SJCRH30 (cell line): ENCODE measurements at regions not wholly inside any gene's neighbourhood (a gene's known extent, or its start where the extent isn't known, plus 50 kb on each side); places are given as distances from the start of the nearest gene placed in this dataset.

Experiments used
- DNase-seq, 2 experiments: peaks; one replicate each; pipeline ENCODE4 v3.0.0-alpha.2; 2015 to 2020
- H3K27ac ChIP-seq: fragments of 250-450 bp; sonication (Bioruptor Pico); 2 replicates; pipeline ENCODE4 v1.5.1; 2020; ENCODE audit warnings: mild to moderate bottlenecking, moderate library complexity
- H3K27me3 ChIP-seq: fragments of 250-450 bp; sonication (Bioruptor Pico); 2 replicates; pipeline ENCODE4 v1.5.1; 2020; ENCODE audit warnings: mild to moderate bottlenecking, moderate library complexity
- H3K36me3 ChIP-seq: fragments of 250-450 bp; sonication (Bioruptor Pico); 2 replicates; pipeline ENCODE4 v1.5.1; 2020; ENCODE audit warnings: mild to moderate bottlenecking, moderate library complexity
- H3K4me1 ChIP-seq: fragments of 250-450 bp; sonication (Bioruptor Pico); 2 replicates; pipeline ENCODE4 v1.5.1; 2020; ENCODE audit warnings: mild to moderate bottlenecking, moderate library complexity
- H3K4me3 ChIP-seq: fragments of 250-450 bp; sonication (Bioruptor Pico); 2 replicates; pipeline ENCODE4 v1.5.1; 2020; ENCODE audit warnings: mild to moderate bottlenecking, moderate library complexity
- H3K9me3 ChIP-seq: fragments of 250-450 bp; sonication (Bioruptor Pico); replicated peaks from 2 replicates; pipeline ENCODE4 v1.5.1; 2020; ENCODE audit warnings: mild to moderate bottlenecking, moderate library complexity

- H3K4me1 ChIP-seq = no peaks in the 10 kb centered on the region
- no peak overlapping the region for H3K4me3 ChIP-seq
- H3K36me3 ChIP-seq = no peaks in the 10 kb centered on the region
- no peak overlapping the region for H3K27ac ChIP-seq
- H3K27me3 ChIP-seq = no peaks in the 10 kb centered on the region
- no peaks in the 10 kb centered on the region for H3K9me3 ChIP-seq
- no peak for DNase-seq
These were observed 59.5 kb upstream of the SLC6A11 start for GRCh38 chr3:10756546-10756945.

- Histone ChIP-seq H3K4me1 (no peaks in the 10 kb centered on the region), H3K36me3 (no peaks in the 10 kb centered on the region), H3K9me3 (no peaks in the 10 kb centered on the region), H3K27ac (no peak overlapping the region), H3K4me3 (no peak overlapping the region), H3K27me3 (no peaks in the 10 kb centered on the region)
- no peak for DNase-seq
These were observed 58.8 kb upstream of the SLC6A11 start for GRCh38 chr3:10757021-10757820.

- H3K4me3 ChIP-seq = no peak overlapping the region
These were observed 58.3 kb upstream of the SLC6A11 start for GRCh38 chr3:10757821-10758130.

GRCh38 chr3:10758304-10759037 lies 57.6 kb upstream of the SLC6A11 start:
- Histone ChIP-seq H3K4me1 (no peaks in the 10 kb centered on the region), H3K27ac (no peak overlapping the region), H3K27me3 (no peaks in the 10 kb centered on the region; the same call in 1 of the 2 replicates), H3K4me3 (no peak overlapping the region), H3K9me3 (no peaks in the 10 kb centered on the region), H3K36me3 (no peaks in the 10 kb centered on the region)
- peak; percentile 49 to 72 for DNase-seq

More at GRCh38 chr3:10757821-10758130, 58.3 kb upstream of the SLC6A11 start:
- H3K27ac ChIP-seq = no peak overlapping the region
- DNase-seq = no peak
- no peaks in the 10 kb centered on the region for H3K4me1 ChIP-seq
- H3K36me3 ChIP-seq = no peaks in the 10 kb centered on the region
- no peaks in the 10 kb centered on the region for H3K27me3 ChIP-seq
- no peaks in the 10 kb centered on the region for H3K9me3 ChIP-seq

GRCh38 chr3:10759495-10759894 lies 56.5 kb upstream of the SLC6A11 start:
- H3K36me3 ChIP-seq = no peaks in the 10 kb centered on the region
- no peaks in the 10 kb centered on the region for H3K4me1 ChIP-seq
- no peak for DNase-seq
- no peaks in the 10 kb centered on the region for H3K9me3 ChIP-seq
- no peak overlapping the region for H3K27ac ChIP-seq
- H3K27me3 ChIP-seq = peaks cover 6% of the 10 kb centered on the region; the same call in 1 of the 2 replicates
- H3K4me3 ChIP-seq = no peak overlapping the region

- Histone ChIP-seq H3K9me3 (no peaks in the 10 kb centered on the region), H3K27me3 (peaks cover 6% of the 10 kb centered on the region; the same call in 1 of the 2 replicates), H3K36me3 (no peaks in the 10 kb centered on the region), H3K4me3 (no peak overlapping the region), H3K4me1 (no peaks in the 10 kb centered on the region), H3K27ac (no peak overlapping the region)
- no peak for DNase-seq
These were observed 55.8 kb upstream of the SLC6A11 start for GRCh38 chr3:10760199-10760598.

- no peak for DNase-seq
- H3K27ac ChIP-seq = no peak overlapping the region
- no peaks in the 10 kb centered on the region for H3K9me3 ChIP-seq
- H3K4me1 ChIP-seq = no peaks in the 10 kb centered on the region
- H3K27me3 ChIP-seq = peaks cover 6% of the 10 kb centered on the region; the same call in 1 of the 2 replicates
- H3K36me3 ChIP-seq = no peaks in the 10 kb centered on the region
- no peak overlapping the region for H3K4me3 ChIP-seq
These were observed 54.4 kb upstream of the SLC6A11 start for GRCh38 chr3:10761583-10761982.

- DNase-seq = no peak
- Histone ChIP-seq H3K4me1 (no peaks in the 10 kb centered on the region), H3K27ac (no peak overlapping the region), H3K4me3 (no peak overlapping the region), H3K36me3 (no peaks in the 10 kb centered on the region), H3K27me3 (peaks cover 6% of the 10 kb centered on the region; the same call in 1 of the 2 replicates), H3K9me3 (no peaks in the 10 kb centered on the region)
These were observed 53.9 kb upstream of the SLC6A11 start for GRCh38 chr3:10762116-10762515.

- no peaks in the 10 kb centered on the region for H3K9me3 ChIP-seq
- DNase-seq = no peak
These were observed 53.3 kb upstream of the SLC6A11 start for GRCh38 chr3:10762611-10763247.

GRCh38 chr3:10763248-10763620 lies 52.8 kb upstream of the SLC6A11 start:
- DNase-seq = no peak
- H3K9me3 ChIP-seq = no peaks in the 10 kb centered on the region
- H3K27ac ChIP-seq = no peak overlapping the region
- peaks cover 6% of the 10 kb centered on the region; the same call in 1 of the 2 replicates for H3K27me3 ChIP-seq
- no peaks in the 10 kb centered on the region for H3K4me1 ChIP-seq
- H3K4me3 ChIP-seq = no peak overlapping the region
- H3K36me3 ChIP-seq = no peaks in the 10 kb centered on the region

More at GRCh38 chr3:10762611-10763247, 53.3 kb upstream of the SLC6A11 start:
- Histone ChIP-seq H3K36me3 (no peaks in the 10 kb centered on the region), H3K27me3 (peaks cover 6% of the 10 kb centered on the region; the same call in 1 of the 2 replicates), H3K4me1 (no peaks in the 10 kb centered on the region), H3K27ac (no peak overlapping the region), H3K4me3 (no peak overlapping the region)

- H3K4me1 ChIP-seq = no peaks in the 10 kb centered on the region
- DNase-seq = no peak
- no peak overlapping the region for H3K4me3 ChIP-seq
- H3K27ac ChIP-seq = no peak overlapping the region
- H3K36me3 ChIP-seq = no peaks in the 10 kb centered on the region
- no peaks in the 10 kb centered on the region for H3K9me3 ChIP-seq
- H3K27me3 ChIP-seq = peaks cover 6% of the 10 kb centered on the region; the same call in 1 of the 2 replicates
These were observed 52.2 kb upstream of the SLC6A11 start for GRCh38 chr3:10763817-10764258.

- Histone ChIP-seq H3K27me3 (peaks cover 6% of the 10 kb centered on the region; the same call in 1 of the 2 replicates), H3K36me3 (no peaks in the 10 kb centered on the region)
- no peak for DNase-seq
These were observed 51.6 kb upstream of the SLC6A11 start for GRCh38 chr3:10764259-10765051.

GRCh38 chr3:10766049-10766705 lies 49.9 kb upstream of the SLC6A11 start:
- no peaks in the 10 kb centered on the region for H3K4me1 ChIP-seq
- H3K27me3 ChIP-seq = peaks cover 6% of the 10 kb centered on the region; the same call in 1 of the 2 replicates
- no peak for DNase-seq
- H3K4me3 ChIP-seq = no peak overlapping the region
- no peak overlapping the region for H3K27ac ChIP-seq
- H3K9me3 ChIP-seq = no peaks in the 10 kb centered on the region
- no peaks in the 10 kb centered on the region for H3K36me3 ChIP-seq

More at GRCh38 chr3:10764259-10765051, 51.6 kb upstream of the SLC6A11 start:
- no peak overlapping the region for H3K4me3 ChIP-seq
- H3K9me3 ChIP-seq = no peaks in the 10 kb centered on the region
- no peaks in the 10 kb centered on the region for H3K4me1 ChIP-seq
- no peak overlapping the region for H3K27ac ChIP-seq
